ENCODE measurements at regions not wholly inside any gene's neighbourhood (a gene's known extent, or its start where the extent isn't known, plus 50 kb on each side); places are given as distances from the start of the nearest gene placed in this dataset.

GRCh38 chr13:107231944-107232343 lies 664.0 kb upstream of the ARGLU1 start:
- Histone ChIP-seq H3K4me1 (ENCODE audit: low read depth, poor library complexity, severe bottlenecking) (no peaks in the 10 kb centered on the region), H3K4me3 (IDR thresholded peaks at IDR 0.05; ENCODE audit: insufficient read depth, low read depth, low read length) (no peak overlapping the region), H3K27me3 (ENCODE audit: insufficient read depth, low read depth) (no peaks in the 10 kb centered on the region), H2AFZ (ENCODE audit: low read depth) (no peak overlapping the region), H3K36me3 (ENCODE audit: insufficient read depth) (no peaks in the 10 kb centered on the region), H4K20me1 (ENCODE audit: insufficient read depth) (no peaks in the 10 kb centered on the region), H3K79me2 (ENCODE audit: insufficient read depth, low read depth) (no peaks in the 10 kb centered on the region), H3K27ac (no peak overlapping the region), H3K4me2 (no peak overlapping the region), H3K9ac (no peak overlapping the region)
- TF ChIP-seq CTCF (conservative IDR thresholded peaks at IDR 0.05; ENCODE audit: low read depth, low read length) = no peak

DNA sequence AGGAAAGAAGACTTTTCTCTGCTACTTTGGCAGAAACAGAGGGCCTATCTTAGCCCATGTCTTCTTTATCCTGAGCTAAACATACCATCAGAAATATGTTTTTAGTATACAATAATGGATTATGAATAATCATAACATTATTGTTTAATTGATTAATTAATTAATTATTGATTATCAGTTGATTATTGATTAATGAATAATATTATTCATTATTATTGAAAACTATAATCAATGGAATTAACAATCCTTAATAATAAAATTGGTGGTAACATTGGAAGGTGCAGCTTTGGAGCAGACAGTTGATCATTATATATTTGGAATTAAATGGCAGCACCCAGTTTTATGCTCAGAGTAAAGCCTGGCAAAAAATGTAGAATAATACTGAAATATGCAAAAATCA lies 655.9 kb upstream of the ARGLU1 start:
- Histone ChIP-seq H3K36me3 (ENCODE audit: insufficient read depth) (no peaks in the 10 kb centered on the region), H3K4me3 (IDR thresholded peaks at IDR 0.05; ENCODE audit: insufficient read depth, low read depth, low read length) (no peak overlapping the region), H3K4me1 (ENCODE audit: low read depth, poor library complexity, severe bottlenecking) (no peaks in the 10 kb centered on the region), H3K79me2 (ENCODE audit: insufficient read depth, low read depth) (no peaks in the 10 kb centered on the region), H3K27ac (no peak overlapping the region), H3K27me3 (ENCODE audit: insufficient read depth, low read depth) (no peaks in the 10 kb centered on the region), H2AFZ (ENCODE audit: low read depth) (no peak overlapping the region), H3K9ac (no peak overlapping the region), H3K4me2 (no peak overlapping the region), H4K20me1 (ENCODE audit: insufficient read depth) (no peaks in the 10 kb centered on the region)
- no peak for TF ChIP-seq CTCF (conservative IDR thresholded peaks at IDR 0.05; ENCODE audit: low read depth, low read length)

- H3K36me3 ChIP-seq (ENCODE audit: insufficient read depth) = no peaks in the 10 kb centered on the region
- H2AFZ ChIP-seq (ENCODE audit: low read depth) = no peak overlapping the region
- no peak overlapping the region for H3K4me3 ChIP-seq (IDR thresholded peaks at IDR 0.05; ENCODE audit: insufficient read depth, low read depth, low read length)
- H3K9ac ChIP-seq = no peak overlapping the region
- no peaks in the 10 kb centered on the region for H4K20me1 ChIP-seq (ENCODE audit: insufficient read depth)
- H3K4me2 ChIP-seq = no peak overlapping the region
- H3K27me3 ChIP-seq (ENCODE audit: insufficient read depth, low read depth) = no peaks in the 10 kb centered on the region
- no peaks in the 10 kb centered on the region for H3K79me2 ChIP-seq (ENCODE audit: insufficient read depth, low read depth)
- H3K27ac ChIP-seq = no peak overlapping the region
- no peaks in the 10 kb centered on the region for H3K4me1 ChIP-seq (ENCODE audit: low read depth, poor library complexity, severe bottlenecking)
- TF ChIP-seq CTCF (conservative IDR thresholded peaks at IDR 0.05; ENCODE audit: low read depth, low read length) = no peak
Measured at GRCh38 chr13:107222597-107222996, 654.7 kb upstream of the ARGLU1 start.

GRCh38 chr13:107220245-107220644 lies 652.3 kb upstream of the ARGLU1 start:
- H3K9ac ChIP-seq = no peak overlapping the region
- H2AFZ ChIP-seq (ENCODE audit: low read depth) = no peak overlapping the region
- H3K27ac ChIP-seq = no peak overlapping the region
- no peaks in the 10 kb centered on the region for H3K27me3 ChIP-seq (ENCODE audit: insufficient read depth, low read depth)
- H3K4me2 ChIP-seq = no peak overlapping the region
- H3K4me3 ChIP-seq (IDR thresholded peaks at IDR 0.05; ENCODE audit: insufficient read depth, low read depth, low read length) = no peak overlapping the region
- no peaks in the 10 kb centered on the region for H3K4me1 ChIP-seq (ENCODE audit: low read depth, poor library complexity, severe bottlenecking)
- H3K79me2 ChIP-seq (ENCODE audit: insufficient read depth, low read depth) = no peaks in the 10 kb centered on the region
- H4K20me1 ChIP-seq (ENCODE audit: insufficient read depth) = no peaks in the 10 kb centered on the region
- no peaks in the 10 kb centered on the region for H3K36me3 ChIP-seq (ENCODE audit: insufficient read depth)
- TF ChIP-seq CTCF (conservative IDR thresholded peaks at IDR 0.05; ENCODE audit: low read depth, low read length) = no peak

- no peak overlapping the region for H3K4me3 ChIP-seq (IDR thresholded peaks at IDR 0.05; ENCODE audit: insufficient read depth, low read depth, low read length)
- H3K27me3 ChIP-seq (ENCODE audit: insufficient read depth, low read depth) = no peaks in the 10 kb centered on the region
- no peaks in the 10 kb centered on the region for H4K20me1 ChIP-seq (ENCODE audit: insufficient read depth)
- H3K9ac ChIP-seq = no peak overlapping the region
- no peak overlapping the region for H3K27ac ChIP-seq
- no peak for TF ChIP-seq CTCF (conservative IDR thresholded peaks at IDR 0.05; ENCODE audit: low read depth, low read length)
- no peak overlapping the region for H2AFZ ChIP-seq (ENCODE audit: low read depth)
- no peak overlapping the region for H3K4me2 ChIP-seq
- no peaks in the 10 kb centered on the region for H3K79me2 ChIP-seq (ENCODE audit: insufficient read depth, low read depth)
- no peaks in the 10 kb centered on the region for H3K36me3 ChIP-seq (ENCODE audit: insufficient read depth)
- H3K4me1 ChIP-seq (ENCODE audit: low read depth, poor library complexity, severe bottlenecking) = no peaks in the 10 kb centered on the region
Measured at GRCh38 chr13:107217251-107217650, 649.3 kb upstream of the ARGLU1 start.

Data from KMS-11 (cell line).